GM23248 (cell line): ENCODE measurements at regions not wholly inside any gene's neighbourhood (a gene's known extent, or its start where the extent isn't known, plus 50 kb on each side); places are given as distances from the start of the nearest gene placed in this dataset.

Source experiments
- EZH2 ChIP-seq: fragments of 200-600 bp; sonication (generic); IDR thresholded peaks from 2 replicates; pipeline ENCODE4 v1.6.1; 2018; ENCODE audit warnings: antibody characterized with exemption, mild to moderate bottlenecking; ENCODE audit not compliant: insufficient read depth, poor library complexity, severe bottlenecking
- EZH2phosphoT487 ChIP-seq: fragments of 200-600 bp; sonication (generic); IDR thresholded peaks from 2 replicates; pipeline ENCODE4 v1.6.1; 2018; ENCODE audit warnings: antibody characterized with exemption, moderate library complexity, mild to moderate bottlenecking, low read depth; ENCODE audit not compliant: insufficient read depth

- TF ChIP-seq EZH2phosphoT487 (no peak), EZH2 (no peak)
Measured at GRCh38 chr7:85457911-85458310, 271.1 kb upstream of the SEMA3D start.
